Activated CD8-positive, alpha-beta memory T cell treated with anti-CD3 and anti-CD28 coated beads for 36 hours (primary cell): ENCODE measurements at regions not wholly inside any gene's neighbourhood (a gene's known extent, or its start where the extent isn't known, plus 50 kb on each side); places are given as distances from the start of the nearest gene placed in this dataset.
"Not testable (repeated sequence)": the region's sequence is repeated elsewhere in the genome, so short reads cannot be mapped to it uniquely, and the experiment has no call there.

Experiments used
- CTCF ChIA-PET: fragments of 350-600 bp; sonication (Branson Sonifier 250); formaldehyde crosslinking; loops from one replicate; lab custom pipeline; 2021; ENCODE audit warnings: antibody characterized with exemption; lab: Charles Lee
- POLR2A ChIA-PET: fragments of 350-600 bp; sonication (Branson Sonifier 250); formaldehyde crosslinking; loops from one replicate; lab custom pipeline; 2021; ENCODE audit warnings: antibody characterized with exemption; lab: Charles Lee

GRCh38 chr3:110905121-110905520 is 166.5 kb upstream of the NECTIN3 start:
- ChIA-PET CTCF (no interaction called here), POLR2A (no interaction called here)

GRCh38 chr3:110909839-110910238 is 161.8 kb upstream of the NECTIN3 start:
- POLR2A ChIA-PET, result no interaction called here
- CTCF ChIA-PET, result no interaction called here

GRCh38 chr3:110910346-110910955 is 161.2 kb upstream of the NECTIN3 start:
- POLR2A ChIA-PET, result no interaction called here
- CTCF ChIA-PET, result no interaction called here

GRCh38 chr3:110918963-110919362 is 152.7 kb upstream of the NECTIN3 start:
- CTCF ChIA-PET, result no interaction called here
- POLR2A ChIA-PET, result no interaction called here

- POLR2A ChIA-PET, result no interaction called here
- CTCF ChIA-PET, result no interaction called here
Measured at GRCh38 chr3:110925798-110926197, 145.8 kb upstream of the NECTIN3 start.

- POLR2A ChIA-PET, result no interaction called here
- CTCF ChIA-PET, result no interaction called here
Measured at GRCh38 chr3:110928016-110928662, 143.5 kb upstream of the NECTIN3 start.

- ChIA-PET POLR2A (no interaction called here), CTCF (no interaction called here)
Measured at GRCh38 chr3:110929816-110930215, 141.8 kb upstream of the NECTIN3 start.

- CTCF ChIA-PET, result no interaction called here
- POLR2A ChIA-PET, result no interaction called here
Measured at GRCh38 chr3:110932567-110932966, 139.0 kb upstream of the NECTIN3 start.

GRCh38 chr3:110933821-110934426 is 137.7 kb upstream of the NECTIN3 start:
- ChIA-PET POLR2A (no interaction called here), CTCF (no interaction called here)

- ChIA-PET POLR2A (no interaction called here), CTCF (no interaction called here)
Measured at GRCh38 chr3:110938629-110939028, 133.0 kb upstream of the NECTIN3 start.

- ChIA-PET POLR2A (no interaction called here), CTCF (no interaction called here)
Measured at GRCh38 chr3:110940055-110940454, 131.6 kb upstream of the NECTIN3 start.

GRCh38 chr3:110944782-110945181 is 126.8 kb upstream of the NECTIN3 start:
- POLR2A ChIA-PET, result no interaction called here
- CTCF ChIA-PET, result no interaction called here

- ChIA-PET POLR2A (no interaction called here), CTCF (no interaction called here)
Measured at GRCh38 chr3:110946810-110947209, 124.8 kb upstream of the NECTIN3 start.

- POLR2A ChIA-PET, CTCF ChIA-PET: not testable (repeated sequence)
Measured at GRCh38 chr3:110949194-110949593, 122.4 kb upstream of the NECTIN3 start.

- POLR2A ChIA-PET, result no interaction called here
- CTCF ChIA-PET, result no interaction called here
Measured at GRCh38 chr3:110955301-110955880, 116.2 kb upstream of the NECTIN3 start.

GRCh38 chr3:110956081-110956480 is 115.5 kb upstream of the NECTIN3 start:
- ChIA-PET POLR2A (no interaction called here), CTCF (no interaction called here)

GRCh38 chr3:110957247-110958025 is 114.2 kb upstream of the NECTIN3 start:
- ChIA-PET POLR2A (no interaction called here), CTCF (no interaction called here)

- CTCF ChIA-PET, result no interaction called here
- POLR2A ChIA-PET, result interaction anchor here (0.7 kb wide), 1 partner anchor 315 kb away, joined by 3 read pairs; no protein-coding TSS in a partner anchor
Measured at GRCh38 chr3:110958313-110959147, 113.1 kb upstream of the NECTIN3 start.

- CTCF ChIA-PET, result no interaction called here
- POLR2A ChIA-PET, result no interaction called here
Measured at GRCh38 chr3:110965976-110966375, 105.6 kb upstream of the NECTIN3 start.
